HEK293T (cell line): ENCODE measurements at regions not wholly inside any gene's neighbourhood (a gene's known extent, or its start where the extent isn't known, plus 50 kb on each side); places are given as distances from the start of the nearest gene placed in this dataset.

Experiments
- HDGF ChIP-seq: fragments of 450-650 bp; IDR thresholded peaks from 2 replicates; pipeline ENCODE4 v1.6.1; 2017; ENCODE audit warnings: antibody characterized with exemption, borderline replicate concordance
- NFRKB ChIP-seq: fragments of 450-650 bp; IDR thresholded peaks from 2 replicates; pipeline ENCODE4 v1.6.1; 2016; ENCODE audit warnings: mild to moderate bottlenecking, moderate library complexity

DNA sequence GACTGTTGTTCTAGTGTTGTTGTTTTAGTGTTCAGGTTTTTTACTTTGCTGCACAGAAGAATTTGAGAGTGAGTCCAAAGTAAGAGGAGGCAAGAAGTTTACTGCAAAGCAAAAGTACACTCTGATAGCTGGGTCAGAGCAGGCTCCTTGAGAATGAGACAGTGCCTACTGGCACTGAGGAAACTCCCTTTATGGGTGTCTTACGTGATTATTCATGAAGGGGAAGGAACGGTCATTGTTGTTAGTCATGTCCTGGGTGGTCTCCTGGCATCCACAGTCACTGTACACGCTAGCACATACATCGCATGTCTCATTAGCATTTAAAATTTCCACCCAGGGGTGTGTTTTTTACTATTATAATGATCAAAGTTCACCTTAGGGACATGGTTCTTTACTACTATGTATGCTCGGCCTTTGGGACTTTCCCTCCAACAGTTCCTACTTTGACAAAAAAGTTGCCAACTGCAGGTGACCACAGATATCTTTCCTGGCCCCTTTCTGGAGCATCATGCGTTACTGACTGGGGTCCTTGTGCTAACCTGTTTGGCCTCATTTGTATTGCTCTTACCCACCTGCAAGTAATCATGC is 688.9 kb upstream of the AMOT start:
- TF ChIP-seq HDGF, result no peak
- TF ChIP-seq NFRKB, result no peak
